CD4-positive, alpha-beta memory T cell (primary cell): ENCODE measurements at regions not wholly inside any gene's neighbourhood (a gene's known extent, or its start where the extent isn't known, plus 50 kb on each side); places are given as distances from the start of the nearest gene placed in this dataset.

Experiments
- CTCF ChIA-PET: fragments of 350-600 bp; sonication (Branson Sonifier 250); formaldehyde crosslinking; loops from one replicate; lab custom pipeline; 2021; ENCODE audit warnings: inconsistent platforms; ENCODE audit not compliant: partially characterized antibody; lab: Charles Lee
- POLR2A ChIA-PET: fragments of 350-600 bp; sonication (Branson Sonifier 250); formaldehyde crosslinking; loops from one replicate; lab custom pipeline; 2021; ENCODE audit not compliant: partially characterized antibody; lab: Charles Lee
- DNase-seq, 5 donors: peaks; one replicate each; pipeline versions ENCODE4 v3.0.0 to v3.0.0-alpha.2; 2020 to 2022; ENCODE audit warnings: mixed read lengths in 1 of 5
- H3K27ac ChIP-seq: one replicate; pipeline ENCODE4 v1.7.0; 2013; ENCODE audit warnings: low read depth, low read length
- H3K27me3 ChIP-seq: 2 replicates; pipeline ENCODE4 v1.7.0; 2013; ENCODE audit warnings: mild to moderate bottlenecking, low read length, moderate library complexity; ENCODE audit not compliant: insufficient read depth
- H3K36me3 ChIP-seq: 2 replicates; pipeline ENCODE4 v1.7.0; 2013; ENCODE audit warnings: mild to moderate bottlenecking, low read length, moderate library complexity; ENCODE audit not compliant: insufficient read depth
- H3K4me1 ChIP-seq: 2 replicates; pipeline ENCODE4 v1.7.0; 2013; ENCODE audit warnings: mild to moderate bottlenecking, low read length, moderate library complexity; ENCODE audit not compliant: insufficient read depth
- H3K4me3 ChIP-seq, 2 donors: one replicate each; pipeline ENCODE4 v1.7.0; 2013; ENCODE audit warnings: low read length in 2 of 2, mild to moderate bottlenecking in 1 of 2
- H3K9me3 ChIP-seq, 2 donors: one replicate each; pipeline ENCODE4 v1.7.0; 2013; ENCODE audit warnings: low read length in 2 of 2, control low read depth in 1 of 2; ENCODE audit not compliant: control insufficient read depth in 1 of 2
- H3K27ac Mint-ChIP-seq, 7 donors: one replicate each; pipeline ENCODE4 v1.8.0; 2020 to 2021; ENCODE audit warnings: mixed read lengths in 7 of 7, mild to moderate bottlenecking in 6 of 7, inconsistent platforms in 3 of 7, moderate library complexity in 3 of 7
- H3K27me3 Mint-ChIP-seq, 2 donors: one replicate each; pipeline ENCODE4 v1.8.0; 2020 to 2021; ENCODE audit warnings: mixed read lengths in 2 of 2
- H3K36me3 Mint-ChIP-seq, 2 donors: one replicate each; pipeline ENCODE4 v1.8.0; 2020 to 2021; ENCODE audit warnings: mixed read lengths in 2 of 2, inconsistent platforms in 1 of 2, mild to moderate bottlenecking in 1 of 2
- H3K4me1 Mint-ChIP-seq, 4 donors: one replicate each; pipeline ENCODE4 v1.8.0; 2020 to 2021; ENCODE audit warnings: mixed read lengths in 4 of 4, mild to moderate bottlenecking in 1 of 4
- H3K4me3 Mint-ChIP-seq, 8 donors: one replicate each; pipeline ENCODE4 v1.8.0; 2020 to 2021; ENCODE audit warnings: mixed read lengths in 8 of 8, mild to moderate bottlenecking in 7 of 8, moderate library complexity in 6 of 8, inconsistent platforms in 3 of 8
- H3K9me3 Mint-ChIP-seq, 8 donors: one replicate each; pipeline ENCODE4 v1.8.0; 2020 to 2021; ENCODE audit warnings: mixed read lengths in 8 of 8, mild to moderate bottlenecking in 5 of 8, inconsistent platforms in 3 of 8, moderate library complexity in 1 of 8
- intact Hi-C: fragments of 100-400 bp; cut with micrococcal nuclease; formaldehyde crosslinking; loops from one replicate; pipeline ENCODE4 v1.15.1; 2023

DNA sequence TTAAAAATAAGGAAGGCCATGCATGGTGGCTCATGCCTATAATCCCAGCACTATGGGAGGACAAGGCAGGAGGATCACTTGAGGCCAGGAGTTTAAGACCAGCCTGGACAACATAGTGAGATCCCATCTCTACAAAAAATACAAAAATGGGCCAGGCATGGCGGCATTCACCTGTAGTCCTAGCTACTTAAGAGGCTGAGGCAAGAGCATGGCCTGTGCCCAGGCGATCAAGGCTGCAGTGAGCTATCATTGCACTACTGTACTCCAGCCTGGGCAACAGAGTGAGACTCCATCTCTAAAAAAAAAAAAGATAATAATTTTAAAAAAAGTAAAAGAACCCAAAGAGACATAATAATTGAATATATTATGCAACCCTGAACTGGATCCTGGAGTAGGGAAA is 83.6 kb upstream of the ZNF423 start:
- Mint-ChIP-seq H3K9me3 (peaks cover 0 to 6% (median 3%) of the 10 kb centered on the region in 8 donors), H3K4me1 (no peaks in the 10 kb centered on the region), H3K36me3 (no peaks in the 10 kb centered on the region), H3K27me3 (peaks cover 8 to 13% of the 10 kb centered on the region in 2 donors), H3K27ac (no peak overlapping the region), H3K4me3 (no peak overlapping the region)
- no peaks in the 10 kb centered on the region for H3K27me3 ChIP-seq
- no peak for DNase-seq
- ChIA-PET POLR2A (no interaction called here), CTCF (no interaction called here)
- H3K27ac ChIP-seq: no peak overlapping the region
- H3K4me3 ChIP-seq: no peak overlapping the region
- H3K9me3 ChIP-seq: no peaks in the 10 kb centered on the region
- no peaks in the 10 kb centered on the region for H3K4me1 ChIP-seq
- H3K36me3 ChIP-seq: no peaks in the 10 kb centered on the region
- intact Hi-C loops: no loop called here

DNA sequence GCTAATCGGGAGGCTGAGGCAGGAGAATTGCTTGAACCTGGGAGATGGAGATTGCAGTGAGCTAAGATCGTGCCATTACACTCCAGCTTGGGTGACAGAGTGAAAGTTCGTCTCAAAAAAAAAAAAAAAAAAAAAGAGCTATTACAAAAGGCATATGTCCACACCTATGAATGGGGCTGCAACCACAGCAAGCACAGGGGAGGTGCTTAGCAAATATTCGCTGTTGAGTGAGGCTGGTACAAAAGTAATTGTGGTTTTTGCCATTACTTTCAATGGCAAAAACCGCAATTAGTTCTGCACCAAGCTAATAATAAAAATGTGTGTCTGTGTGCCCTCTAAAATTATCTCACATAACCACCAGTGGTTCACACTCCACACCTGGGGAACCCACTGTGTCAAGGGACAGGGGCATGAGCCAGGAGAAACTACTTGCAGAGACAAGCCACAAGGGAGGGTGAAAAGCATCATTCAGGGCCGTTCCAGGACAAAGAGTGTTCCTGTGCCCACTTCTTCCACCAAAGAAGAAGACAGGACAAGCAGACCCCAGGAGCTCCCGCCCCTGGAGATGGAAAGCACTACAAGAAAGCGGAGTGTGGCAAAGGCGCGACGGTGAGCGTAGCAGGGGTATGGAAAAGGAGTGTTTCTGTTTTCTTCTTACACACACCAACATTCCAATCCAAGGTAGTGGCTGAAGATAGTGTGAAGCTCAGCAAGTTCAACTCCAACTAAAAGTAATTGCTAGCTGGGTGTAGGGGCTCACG is 84.4 kb upstream of the CNEP1R1 start:
- Mint-ChIP-seq H3K27me3 (peaks cover 6 to 11% of the 10 kb centered on the region in 2 donors), H3K4me1 (no peaks in the 10 kb centered on the region), H3K9me3 (peaks cover 0 to 6% (median 3%) of the 10 kb centered on the region in 8 donors), H3K4me3 (no peak overlapping the region), H3K36me3 (no peaks in the 10 kb centered on the region), H3K27ac (no peak overlapping the region)
- DNase-seq: no peak
- intact Hi-C loops: no loop called here
- POLR2A ChIA-PET: no interaction called here
- Histone ChIP-seq H3K9me3 (no peaks in the 10 kb centered on the region), H3K4me1 (no peaks in the 10 kb centered on the region), H3K36me3 (no peaks in the 10 kb centered on the region), H3K27me3 (no peaks in the 10 kb centered on the region), H3K4me3 (no peak overlapping the region), H3K27ac (no peak overlapping the region)
- CTCF ChIA-PET: no interaction called here

DNA sequence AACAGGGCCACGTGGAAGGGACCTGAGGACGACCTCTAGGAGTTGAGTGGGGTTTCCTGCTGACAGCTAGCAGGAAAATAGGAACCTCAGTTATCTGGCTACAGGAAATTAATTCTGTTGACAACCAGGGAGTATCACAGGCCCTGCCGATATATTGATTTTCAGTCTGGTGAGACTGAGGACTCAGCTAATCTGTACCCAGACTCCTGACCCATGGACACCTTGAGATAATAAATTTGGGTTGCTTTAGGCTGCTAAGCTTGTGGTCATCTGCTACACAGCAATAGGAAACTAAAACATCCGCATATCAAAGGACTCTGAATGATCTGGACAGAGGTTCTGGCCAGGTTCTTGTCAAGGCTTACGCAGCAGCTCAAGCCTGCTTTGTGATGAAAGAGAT is 80.8 kb upstream of the CNEP1R1 start:
- Mint-ChIP-seq H3K27ac (no peak overlapping the region), H3K36me3 (no peaks in the 10 kb centered on the region), H3K4me3 (no peak overlapping the region), H3K4me1 (no peaks in the 10 kb centered on the region), H3K9me3 (peaks cover 0 to 3% (median under 1%) of the 10 kb centered on the region in 8 donors), H3K27me3 (peaks cover 8 to 12% of the 10 kb centered on the region in 2 donors)
- Histone ChIP-seq H3K36me3 (no peaks in the 10 kb centered on the region), H3K4me1 (no peaks in the 10 kb centered on the region), H3K27ac (no peak overlapping the region), H3K4me3 (no peak overlapping the region), H3K9me3 (no peaks in the 10 kb centered on the region), H3K27me3 (no peaks in the 10 kb centered on the region)
- POLR2A ChIA-PET: no interaction called here
- no peak for DNase-seq
- CTCF ChIA-PET: no interaction called here
- intact Hi-C loops: no loop called here

DNA sequence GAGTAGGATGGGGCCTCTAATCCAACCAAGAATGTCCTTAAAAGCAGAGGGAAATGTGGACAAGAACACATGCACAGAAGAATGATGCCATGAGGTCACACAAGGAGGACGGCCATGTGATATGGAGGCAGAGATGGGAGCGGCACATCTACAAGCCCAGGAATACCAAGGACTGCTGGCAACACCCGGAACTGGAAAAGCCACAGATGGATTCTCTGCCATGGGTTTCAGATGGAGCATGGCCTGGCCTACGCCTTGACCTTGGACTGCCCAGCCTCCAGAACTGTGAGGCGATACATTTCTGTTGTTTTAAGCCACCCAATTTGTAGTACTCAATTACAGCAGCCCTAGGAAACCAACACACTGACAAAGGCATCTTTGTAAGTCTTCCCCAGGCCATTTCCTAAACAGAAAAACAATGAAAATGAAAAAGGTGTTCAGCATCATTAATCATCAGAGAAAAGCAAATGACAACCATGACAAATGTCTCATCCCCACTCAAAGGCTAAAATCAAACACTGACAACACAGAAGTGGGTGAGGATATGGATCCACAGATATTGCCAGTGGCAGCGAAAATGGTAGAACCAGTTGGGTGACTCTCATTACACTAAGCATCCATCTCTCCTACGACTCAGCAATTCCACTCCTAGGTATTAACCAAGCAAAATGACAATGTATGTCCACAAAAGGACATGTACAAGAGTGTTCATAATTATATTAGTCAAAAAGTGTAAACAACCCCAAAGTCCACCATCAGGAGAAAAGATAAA is 76.9 kb upstream of the CNEP1R1 start:
- no peaks in the 10 kb centered on the region for H3K4me1 ChIP-seq
- intact Hi-C loops: no loop called here
- ChIA-PET POLR2A (no interaction called here), CTCF (no interaction called here)
- Mint-ChIP-seq H3K9me3 (peaks cover 0 to 2% (median 0%) of the 10 kb centered on the region in 8 donors), H3K4me3 (no peak overlapping the region), H3K36me3 (no peaks in the 10 kb centered on the region), H3K27me3 (peaks cover 5 to 8% of the 10 kb centered on the region in 2 donors), H3K27ac (no peak overlapping the region), H3K4me1 (no peaks in the 10 kb centered on the region)
- no peak overlapping the region for H3K27ac ChIP-seq
- no peaks in the 10 kb centered on the region for H3K9me3 ChIP-seq
- H3K36me3 ChIP-seq: no peaks in the 10 kb centered on the region
- no peak overlapping the region for H3K4me3 ChIP-seq
- no peak for DNase-seq
- no peaks in the 10 kb centered on the region for H3K27me3 ChIP-seq

DNA sequence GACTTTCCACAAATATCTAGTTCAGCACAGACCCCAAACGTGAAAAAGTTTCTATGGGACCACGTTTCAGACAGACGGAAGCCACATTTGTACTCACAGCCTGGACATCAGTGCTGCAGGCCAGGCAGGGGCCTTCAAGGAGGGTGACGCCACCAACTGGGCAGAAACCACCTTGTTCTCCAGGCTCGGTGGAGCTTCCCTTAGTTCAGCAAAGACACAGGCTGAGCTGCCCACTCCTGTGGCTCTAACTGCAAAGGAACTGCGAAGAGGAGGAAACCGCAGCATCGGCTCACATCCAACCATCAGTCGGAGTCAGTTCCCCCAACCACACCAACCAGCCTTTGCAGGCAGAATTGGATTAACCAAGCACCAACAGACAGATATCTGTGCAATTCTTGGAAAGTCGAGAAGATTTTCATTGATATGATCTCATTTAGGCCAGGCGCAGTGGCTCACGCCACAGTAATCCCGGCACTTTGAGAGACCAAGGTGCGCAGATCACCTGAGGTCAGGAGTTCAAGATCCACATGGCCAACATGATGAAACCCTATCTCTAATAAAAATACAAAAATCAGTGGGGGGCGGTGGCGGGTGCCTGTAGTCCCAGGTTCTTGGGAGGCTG is 73.3 kb upstream of the CNEP1R1 start:
- H3K4me1 Mint-ChIP-seq: no peaks in the 10 kb centered on the region
- Histone ChIP-seq H3K4me1 (no peaks in the 10 kb centered on the region), H3K27ac (no peak overlapping the region), H3K36me3 (no peaks in the 10 kb centered on the region), H3K27me3 (no peaks in the 10 kb centered on the region), H3K4me3 (no peak overlapping the region), H3K9me3 (no peaks in the 10 kb centered on the region)
- H3K27me3 Mint-ChIP-seq: peaks cover 5 to 8% of the 10 kb centered on the region in 2 donors
- intact Hi-C loops: no loop called here
- H3K27ac Mint-ChIP-seq: no peak overlapping the region
- H3K4me3 Mint-ChIP-seq: no peak overlapping the region
- ChIA-PET POLR2A (no interaction called here), CTCF (no interaction called here)
- H3K9me3 Mint-ChIP-seq: peaks cover 0 to 2% (median 0%) of the 10 kb centered on the region in 8 donors
- DNase-seq: no peak
- no peaks in the 10 kb centered on the region for H3K36me3 Mint-ChIP-seq

DNA sequence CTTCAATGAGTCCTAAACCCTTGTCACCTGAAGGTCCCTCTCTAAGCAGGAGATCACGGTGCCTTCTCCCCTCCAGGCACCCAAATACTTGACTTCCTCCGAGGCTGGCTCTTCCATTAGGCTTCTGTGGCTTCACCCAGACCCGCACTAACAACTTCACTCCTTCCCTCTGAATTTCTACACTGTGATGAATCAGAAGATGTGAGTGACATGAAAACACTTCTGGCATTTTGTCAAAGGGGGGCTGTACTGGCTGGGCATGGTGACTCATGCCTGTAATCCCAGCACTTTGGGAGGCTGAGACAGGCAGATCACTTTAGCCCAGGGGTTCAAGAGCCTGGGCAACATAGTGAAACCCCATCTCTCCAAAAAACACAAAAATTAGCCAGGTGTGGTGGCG is 72.6 kb upstream of the CNEP1R1 start:
- POLR2A ChIA-PET: no interaction called here
- Mint-ChIP-seq H3K36me3 (no peaks in the 10 kb centered on the region), H3K4me1 (no peaks in the 10 kb centered on the region), H3K27ac (peak overlapping the region in 1 of 7 donors; percentile 30), H3K9me3 (peaks cover 0 to 2% (median 0%) of the 10 kb centered on the region in 8 donors), H3K4me3 (no peak overlapping the region), H3K27me3 (peaks cover 5 to 8% of the 10 kb centered on the region in 2 donors)
- Histone ChIP-seq H3K4me1 (no peaks in the 10 kb centered on the region), H3K27ac (no peak overlapping the region), H3K4me3 (no peak overlapping the region), H3K27me3 (no peaks in the 10 kb centered on the region), H3K36me3 (no peaks in the 10 kb centered on the region), H3K9me3 (no peaks in the 10 kb centered on the region)
- CTCF ChIA-PET: no interaction called here
- DNase-seq: no peak
- intact Hi-C loops: no loop called here

DNA sequence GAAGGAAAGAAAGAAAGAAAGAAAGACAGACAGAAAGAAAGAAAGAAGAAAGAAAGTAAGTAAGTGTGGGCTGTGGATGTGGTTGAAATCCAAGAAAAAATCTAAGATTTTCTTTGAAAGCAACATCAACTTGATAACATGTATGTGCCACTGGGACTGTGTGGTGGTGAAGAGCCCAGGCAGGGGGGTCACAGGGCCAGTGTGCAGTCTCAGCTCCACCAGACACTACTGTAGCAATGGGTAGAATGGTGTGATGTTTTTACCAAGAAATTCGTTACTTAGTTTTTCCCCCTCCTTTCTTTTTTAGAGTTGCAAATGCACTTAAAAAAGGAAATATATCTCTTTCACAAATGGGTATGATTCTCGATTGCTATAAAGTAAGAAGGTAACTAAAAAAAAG is 71.9 kb upstream of the CNEP1R1 start:
- no peak overlapping the region for H3K27ac ChIP-seq
- H3K36me3 ChIP-seq: no peaks in the 10 kb centered on the region
- DNase-seq: no peak
- Mint-ChIP-seq H3K4me3 (no peak overlapping the region), H3K4me1 (no peaks in the 10 kb centered on the region), H3K9me3 (peaks cover 0 to 2% (median 0%) of the 10 kb centered on the region in 8 donors), H3K27ac (no peak overlapping the region), H3K27me3 (peaks cover 3 to 6% of the 10 kb centered on the region in 2 donors), H3K36me3 (no peaks in the 10 kb centered on the region)
- CTCF ChIA-PET: no interaction called here
- POLR2A ChIA-PET: no interaction called here
- H3K4me3 ChIP-seq: no peak overlapping the region
- no peaks in the 10 kb centered on the region for H3K27me3 ChIP-seq
- no peaks in the 10 kb centered on the region for H3K9me3 ChIP-seq
- intact Hi-C loops: no loop called here
- no peaks in the 10 kb centered on the region for H3K4me1 ChIP-seq
